Thoracic aorta (tissue), 2 donors: ENCODE measurements at regions not wholly inside any gene's neighbourhood (a gene's known extent, or its start where the extent isn't known, plus 50 kb on each side); places are given as distances from the start of the nearest gene placed in this dataset.

Source experiments
- ATAC-seq: fragments of 150-250 bp; one replicate; pipeline ENCODE4 v1.8.0; 2017; ENCODE audit warnings: low read depth; ENCODE audit not compliant: insufficient number of reproducible peaks, low FRiP score
- DNase-seq: peaks from one replicate; pipeline ENCODE4 v3.0.0-alpha.2; 2020; ENCODE audit warnings: low spot score
- H3K27ac ChIP-seq, 2 donors: fragments of 200-600 bp; sonication (generic); 1 replicate in 1 of 2; 2 replicates in 1 of 2; pipeline ENCODE4 v1.5.1; 2016; ENCODE audit warnings: mild to moderate bottlenecking in 2 of 2, moderate library complexity in 2 of 2
- H3K27me3 ChIP-seq: fragments of 200-600 bp; sonication (generic); replicated peaks from 2 replicates; pipeline ENCODE4 v1.6.0; 2016; ENCODE audit warnings: mild to moderate bottlenecking; ENCODE audit not compliant: insufficient read depth
- H3K36me3 ChIP-seq: fragments of 200-600 bp; sonication (generic); one replicate; pipeline ENCODE4 v1.5.1; 2016
- H3K4me1 ChIP-seq, 2 donors: fragments of 200-600 bp; sonication (generic); 1 replicate in 1 of 2; 2 replicates in 1 of 2; pipeline versions ENCODE4 v1.5.1 to v1.6.0; 2016; ENCODE audit warnings: low read depth in 2 of 2, mild to moderate bottlenecking in 1 of 2; ENCODE audit not compliant: control insufficient read depth in 1 of 2
- H3K4me3 ChIP-seq: fragments of 200-600 bp; sonication (generic); 2 replicates; pipeline ENCODE4 v1.5.1; 2016; ENCODE audit warnings: mild to moderate bottlenecking
- H3K9me3 ChIP-seq: fragments of 200-600 bp; sonication (generic); 2 replicates; pipeline ENCODE4 v1.5.1; 2016
- CTCF ChIP-seq: fragments of 200-600 bp; sonication (generic); IDR thresholded peaks from one replicate; pipeline ENCODE4 v1.5.1; 2019; ENCODE audit warnings: antibody characterized with exemption

GRCh38 chr4:122073615-122074014 lies 78.5 kb upstream of the BLTP1 start:
- TF ChIP-seq CTCF = no peak
- no peaks in the 10 kb centered on the region for H3K27me3 ChIP-seq
- no peaks in the 10 kb centered on the region for H3K9me3 ChIP-seq
- no peak overlapping the region for H3K4me3 ChIP-seq
- no peaks in the 10 kb centered on the region for H3K4me1 ChIP-seq
- DNase-seq (no peak), ATAC-seq (no peak)
- no peak overlapping the region for H3K27ac ChIP-seq
- H3K36me3 ChIP-seq = no peaks in the 10 kb centered on the region

- no peak for DNase-seq
- no peak for TF ChIP-seq CTCF
- no peak overlapping the region for H3K27ac ChIP-seq
Measured at GRCh38 chr4:122065915-122066314, 86.2 kb upstream of the BLTP1 start.

GRCh38 chr4:122065149-122065548 lies 87.0 kb upstream of the BLTP1 start:
- no peak for ATAC-seq
- Histone ChIP-seq H3K4me1 (no peaks in the 10 kb centered on the region), H3K27me3 (no peaks in the 10 kb centered on the region), H3K4me3 (no peak overlapping the region), H3K27ac (no peak overlapping the region), H3K36me3 (no peaks in the 10 kb centered on the region), H3K9me3 (no peaks in the 10 kb centered on the region)
- no peak for TF ChIP-seq CTCF
- DNase-seq = no peak

More at GRCh38 chr4:122065915-122066314, 86.2 kb upstream of the BLTP1 start:
- no peaks in the 10 kb centered on the region for H3K9me3 ChIP-seq
- ATAC-seq = no peak
- H3K4me3 ChIP-seq = no peak overlapping the region
- no peaks in the 10 kb centered on the region for H3K36me3 ChIP-seq
- no peaks in the 10 kb centered on the region for H3K4me1 ChIP-seq
- H3K27me3 ChIP-seq = no peaks in the 10 kb centered on the region

GRCh38 chr4:122053186-122053585 lies 98.9 kb upstream of the BLTP1 start:
- peaks cover 0 to 5% of the 10 kb centered on the region in 2 donors for H3K4me1 ChIP-seq
- H3K27ac ChIP-seq = no peak overlapping the region
- no peaks in the 10 kb centered on the region for H3K27me3 ChIP-seq
- no peaks in the 10 kb centered on the region for H3K36me3 ChIP-seq
- no peak for TF ChIP-seq CTCF
- H3K4me3 ChIP-seq = no peak overlapping the region
- H3K9me3 ChIP-seq = no peaks in the 10 kb centered on the region
- DNase-seq (no peak), ATAC-seq (no peak)

- no peaks in the 10 kb centered on the region for H3K36me3 ChIP-seq
- H3K4me3 ChIP-seq = no peak overlapping the region
- DNase-seq = no peak
- H3K27ac ChIP-seq = no peak overlapping the region
- no peak for ATAC-seq
- TF ChIP-seq CTCF = no peak
- no peaks in the 10 kb centered on the region for H3K27me3 ChIP-seq
- no peaks in the 10 kb centered on the region for H3K9me3 ChIP-seq
- peaks cover 0 to 5% of the 10 kb centered on the region in 2 donors for H3K4me1 ChIP-seq
Measured at GRCh38 chr4:122052677-122053076, 99.5 kb upstream of the BLTP1 start.
